Effector memory CD8-positive, alpha-beta T cell (primary cell): ENCODE measurements at regions not wholly inside any gene's neighbourhood (a gene's known extent, or its start where the extent isn't known, plus 50 kb on each side); places are given as distances from the start of the nearest gene placed in this dataset.

Experiments
- ATAC-seq: fragments of 150-1000 bp; cut with Tn5 transposase; replicated peaks from 2 replicates; pipeline ENCODE4 v1.10.0; 2021; ENCODE audit warnings: mild to moderate bottlenecking, moderate library complexity
- DNase-seq, 3 experiments: peaks; one replicate each; pipeline ENCODE4 v3.0.0; 2021
- H3K27ac Mint-ChIP-seq, 2 donors: one replicate each; pipeline ENCODE4 v1.8.0; 2022; ENCODE audit warnings: mild to moderate bottlenecking in 2 of 2, mixed read lengths in 2 of 2, moderate library complexity in 2 of 2
- H3K27me3 Mint-ChIP-seq, 2 donors: one replicate each; pipeline ENCODE4 v1.8.0; 2022; ENCODE audit warnings: mixed read lengths in 2 of 2
- H3K36me3 Mint-ChIP-seq: one replicate; pipeline ENCODE4 v1.8.0; 2022; ENCODE audit warnings: mild to moderate bottlenecking, moderate library complexity, mixed read lengths; ENCODE audit not compliant: insufficient read depth
- H3K4me1 Mint-ChIP-seq, 2 donors: one replicate each; pipeline ENCODE4 v1.8.0; 2022; ENCODE audit warnings: low read depth in 2 of 2, mixed read lengths in 2 of 2
- H3K4me3 Mint-ChIP-seq, 2 donors: one replicate each; pipeline ENCODE4 v1.8.0; 2022; ENCODE audit warnings: mild to moderate bottlenecking in 2 of 2, mixed read lengths in 2 of 2, moderate library complexity in 2 of 2
- H3K9me3 Mint-ChIP-seq, 2 donors: one replicate each; pipeline ENCODE4 v1.8.0; 2022; ENCODE audit warnings: mixed read lengths in 2 of 2

DNA sequence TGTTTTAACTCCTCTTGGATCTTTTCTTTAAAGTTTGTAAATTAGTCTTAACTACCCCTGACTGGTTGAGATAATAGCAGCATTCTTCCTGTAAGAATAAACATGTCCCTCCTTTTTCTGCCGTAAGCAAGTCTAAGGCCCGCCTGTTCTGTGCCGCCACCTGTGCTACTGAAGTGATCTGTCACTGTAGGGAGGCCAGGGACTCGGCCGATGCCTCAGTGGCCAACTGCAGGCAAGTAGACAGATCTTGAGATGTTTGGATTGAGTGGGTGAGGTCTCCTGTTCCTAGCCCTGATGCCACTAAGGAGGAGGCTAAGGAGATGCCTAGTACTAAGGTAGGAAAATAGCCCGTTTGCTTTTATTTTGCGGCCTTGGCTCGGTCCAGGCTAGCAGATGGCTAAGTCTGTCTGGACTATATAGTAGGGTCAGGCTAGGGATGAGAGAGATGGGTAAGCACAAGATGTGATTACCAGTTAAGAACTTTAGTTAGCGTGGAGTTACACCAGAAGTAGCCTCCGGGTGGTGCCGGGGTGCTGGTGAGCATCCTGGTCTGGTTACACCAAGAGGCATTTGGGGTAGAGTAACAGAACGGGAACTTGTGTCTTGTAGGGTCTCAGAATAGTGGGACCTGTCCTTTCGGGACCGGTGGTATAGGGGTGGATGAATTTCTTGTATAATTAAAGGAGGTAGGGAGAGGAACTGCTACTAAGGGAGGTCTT is 584.2 kb downstream of the SUCLG1 start:
- H3K4me1 Mint-ChIP-seq = peaks cover 0 to 2% of the 10 kb centered on the region in 2 donors

DNA sequence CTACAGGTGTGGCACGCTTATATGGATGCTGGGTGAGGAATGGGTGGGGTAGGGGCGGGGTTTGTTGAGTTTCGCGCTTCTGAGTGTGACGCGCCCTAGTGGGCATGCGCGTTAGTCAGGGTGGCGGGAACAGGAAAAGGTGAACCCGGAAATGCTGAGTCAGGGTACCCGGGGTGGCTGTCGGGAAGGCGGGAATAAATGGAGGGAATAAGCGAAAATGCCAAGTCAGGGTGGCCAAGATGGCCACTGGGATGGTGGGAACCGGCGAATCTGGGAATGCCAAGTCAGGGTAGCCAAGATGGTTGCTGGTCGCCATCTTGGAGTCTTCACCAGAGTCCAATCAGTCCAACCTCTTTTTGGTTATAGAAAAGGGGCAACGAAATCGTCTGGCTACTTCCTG is 585.0 kb downstream of the SUCLG1 start:
- ATAC-seq = no peak
- Mint-ChIP-seq H3K27ac (no peak overlapping the region), H3K27me3 (no peaks in the 10 kb centered on the region), H3K9me3 (peaks cover 30 to 50% of the 10 kb centered on the region in 2 donors), H3K4me1 (peaks cover 0 to 2% of the 10 kb centered on the region in 2 donors), H3K36me3 (no peaks in the 10 kb centered on the region), H3K4me3 (no peak overlapping the region)
- no peak for DNase-seq

More for the DNA sequence above, 584.2 kb downstream of the SUCLG1 start:
- H3K27ac Mint-ChIP-seq = no peak overlapping the region
- DNase-seq (no peak), ATAC-seq (no peak)
- no peaks in the 10 kb centered on the region for H3K27me3 Mint-ChIP-seq
- H3K9me3 Mint-ChIP-seq = peaks cover 30 to 50% of the 10 kb centered on the region in 2 donors
- no peak overlapping the region for H3K4me3 Mint-ChIP-seq
- no peaks in the 10 kb centered on the region for H3K36me3 Mint-ChIP-seq

DNA sequence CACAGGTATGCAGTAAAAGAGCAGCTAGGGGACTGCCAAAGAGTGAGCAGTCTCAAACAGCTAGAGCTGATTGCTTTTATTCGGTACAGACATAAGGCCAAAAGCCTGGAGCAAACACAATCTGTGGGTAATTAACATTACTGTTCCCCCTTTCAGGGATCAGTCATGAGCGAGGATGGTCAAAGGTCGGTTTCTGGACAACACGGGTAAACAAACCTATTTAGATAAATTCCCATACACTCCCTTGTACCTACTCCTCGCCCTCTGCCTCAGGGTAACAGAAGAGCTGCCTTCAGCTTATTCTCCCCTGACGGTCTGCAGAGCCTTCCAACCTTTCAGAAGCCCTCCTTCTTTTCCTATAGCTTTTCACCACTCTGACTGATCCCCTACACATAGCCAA is 586.0 kb downstream of the SUCLG1 start:
- H3K4me1 Mint-ChIP-seq = no peaks in the 10 kb centered on the region
- H3K27me3 Mint-ChIP-seq = no peaks in the 10 kb centered on the region
- no peak overlapping the region for H3K27ac Mint-ChIP-seq
- peaks cover 23 to 42% of the 10 kb centered on the region in 2 donors for H3K9me3 Mint-ChIP-seq
- H3K36me3 Mint-ChIP-seq = no peaks in the 10 kb centered on the region
- H3K4me3 Mint-ChIP-seq = no peak overlapping the region
- ATAC-seq (no peak), DNase-seq (no peak)

DNA sequence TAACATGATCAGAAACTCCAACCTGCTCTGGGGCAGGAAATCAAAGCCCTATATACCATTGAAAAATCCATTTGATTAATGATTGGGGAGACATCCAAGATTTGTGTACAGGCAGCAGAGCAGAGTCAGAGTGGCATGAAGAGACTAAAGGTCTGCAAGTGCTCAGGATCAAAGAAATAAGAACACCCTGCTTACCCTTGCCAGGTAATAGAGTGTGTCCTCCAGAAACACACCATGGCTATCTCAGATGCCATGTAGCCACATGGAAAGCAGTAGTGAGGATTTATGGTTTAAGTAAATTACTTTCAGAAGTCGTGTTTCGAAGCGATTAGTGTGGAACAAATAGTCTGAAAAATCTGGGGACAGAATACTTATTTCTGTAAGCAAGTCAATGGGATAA is 592.9 kb downstream of the SUCLG1 start:
- no peaks in the 10 kb centered on the region for H3K4me1 Mint-ChIP-seq
- DNase-seq (no peak), ATAC-seq (no peak)
- H3K9me3 Mint-ChIP-seq = peaks cover 4 to 10% of the 10 kb centered on the region in 2 donors
- H3K4me3 Mint-ChIP-seq = no peak overlapping the region
- no peaks in the 10 kb centered on the region for H3K36me3 Mint-ChIP-seq
- H3K27ac Mint-ChIP-seq = no peak overlapping the region
- no peaks in the 10 kb centered on the region for H3K27me3 Mint-ChIP-seq

DNA sequence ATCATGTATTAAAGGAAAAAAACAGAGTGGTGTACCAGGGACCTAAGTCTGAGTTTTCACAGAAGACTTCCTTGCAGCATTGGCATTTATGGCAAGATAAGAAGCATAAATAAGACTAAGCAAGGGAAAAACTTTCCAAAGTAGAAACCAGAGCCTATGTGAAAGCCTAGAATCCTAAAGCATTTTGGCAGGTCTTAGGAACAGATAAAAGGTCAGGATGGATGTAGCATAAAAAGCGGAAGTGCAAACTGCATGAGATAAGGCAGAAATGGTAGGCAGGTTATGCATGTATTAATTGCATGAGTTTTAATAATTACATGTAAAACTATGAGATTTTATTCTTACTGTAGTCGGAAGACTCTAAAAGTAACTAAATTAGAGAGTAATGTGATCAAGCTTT is 596.5 kb downstream of the SUCLG1 start:
- DNase-seq (no peak), ATAC-seq (no peak)
- no peaks in the 10 kb centered on the region for H3K36me3 Mint-ChIP-seq
- H3K4me1 Mint-ChIP-seq = no peaks in the 10 kb centered on the region
- no peak overlapping the region for H3K4me3 Mint-ChIP-seq
- no peak overlapping the region for H3K27ac Mint-ChIP-seq
- H3K9me3 Mint-ChIP-seq = peaks cover 3 to 10% of the 10 kb centered on the region in 2 donors
- no peaks in the 10 kb centered on the region for H3K27me3 Mint-ChIP-seq

DNA sequence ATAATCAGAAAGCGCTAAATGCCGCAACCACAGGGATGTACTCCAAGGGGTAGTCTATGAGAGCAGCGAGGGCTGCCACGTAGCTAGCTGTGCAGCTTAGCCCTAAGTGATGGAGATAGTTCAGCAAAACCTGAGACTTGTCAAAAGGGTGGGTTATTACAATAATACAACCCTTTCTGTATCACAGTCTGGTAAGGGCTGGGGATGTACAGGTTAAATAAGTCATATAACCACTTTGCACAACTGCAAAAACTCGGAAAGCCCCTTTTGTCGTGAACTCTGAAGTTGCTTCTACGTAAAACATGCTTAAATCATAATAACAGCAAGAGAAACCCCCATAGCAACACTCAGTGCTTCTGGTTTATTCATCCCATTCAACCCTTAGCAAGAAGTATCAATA is 598.8 kb downstream of the SUCLG1 start:
- Mint-ChIP-seq H3K27me3 (no peaks in the 10 kb centered on the region), H3K9me3 (peaks cover 3 to 10% of the 10 kb centered on the region in 2 donors), H3K4me3 (no peak overlapping the region), H3K4me1 (no peaks in the 10 kb centered on the region), H3K27ac (no peak overlapping the region), H3K36me3 (no peaks in the 10 kb centered on the region)
- no peak for ATAC-seq
- no peak for DNase-seq

DNA sequence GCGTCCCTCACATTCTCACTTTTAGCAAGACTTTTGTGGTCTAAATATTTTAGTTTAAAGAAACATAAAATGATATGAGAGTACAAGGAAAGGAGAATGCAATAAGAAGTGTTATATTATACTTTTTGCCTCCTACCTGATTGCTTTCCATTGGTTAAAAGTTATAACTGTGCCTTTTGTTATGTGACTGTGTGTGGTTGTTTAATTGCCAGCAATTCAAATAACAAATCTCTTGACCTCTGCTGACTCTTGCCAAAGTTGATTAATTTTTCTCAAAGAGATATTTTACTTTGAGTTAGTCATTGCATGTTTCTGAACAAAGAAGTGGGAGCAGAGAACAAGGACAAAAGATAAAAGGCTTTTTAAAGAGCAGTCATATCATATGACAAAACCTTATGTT is 599.5 kb downstream of the SUCLG1 start:
- H3K4me1 Mint-ChIP-seq = no peaks in the 10 kb centered on the region
- no peak overlapping the region for H3K27ac Mint-ChIP-seq
- H3K9me3 Mint-ChIP-seq = peaks cover 3 to 10% of the 10 kb centered on the region in 2 donors
- H3K4me3 Mint-ChIP-seq = no peak overlapping the region
- no peaks in the 10 kb centered on the region for H3K27me3 Mint-ChIP-seq
- no peak for DNase-seq
- no peaks in the 10 kb centered on the region for H3K36me3 Mint-ChIP-seq
- ATAC-seq = no peak

DNA sequence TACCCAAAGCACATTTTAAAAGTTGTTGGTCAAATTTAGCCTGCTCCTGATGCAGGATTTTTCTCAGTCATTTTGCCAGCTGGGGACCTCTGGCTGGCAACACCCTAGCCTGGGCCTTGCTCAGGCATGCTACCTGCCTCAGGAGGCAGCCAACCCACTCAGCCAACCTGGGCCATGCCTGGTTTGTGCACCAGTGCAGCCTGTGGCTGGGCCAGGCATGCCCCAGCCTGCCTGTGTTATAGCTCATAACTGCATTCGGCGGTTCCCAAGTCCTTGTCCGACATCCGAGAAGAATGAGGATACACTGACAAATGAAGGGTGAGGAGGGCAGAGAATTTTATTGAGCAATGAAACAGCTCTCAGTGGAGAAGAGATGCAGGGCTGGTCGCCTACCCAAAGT is 608.0 kb downstream of the SUCLG1 start:
- H3K9me3 Mint-ChIP-seq = peaks cover 0 to 4% of the 10 kb centered on the region in 2 donors
- no peaks in the 10 kb centered on the region for H3K27me3 Mint-ChIP-seq
- DNase-seq = no peak
- no peak overlapping the region for H3K4me3 Mint-ChIP-seq
- H3K4me1 Mint-ChIP-seq = no peaks in the 10 kb centered on the region
- H3K27ac Mint-ChIP-seq = no peak overlapping the region
- H3K36me3 Mint-ChIP-seq = no peaks in the 10 kb centered on the region
- ATAC-seq = no peak

DNA sequence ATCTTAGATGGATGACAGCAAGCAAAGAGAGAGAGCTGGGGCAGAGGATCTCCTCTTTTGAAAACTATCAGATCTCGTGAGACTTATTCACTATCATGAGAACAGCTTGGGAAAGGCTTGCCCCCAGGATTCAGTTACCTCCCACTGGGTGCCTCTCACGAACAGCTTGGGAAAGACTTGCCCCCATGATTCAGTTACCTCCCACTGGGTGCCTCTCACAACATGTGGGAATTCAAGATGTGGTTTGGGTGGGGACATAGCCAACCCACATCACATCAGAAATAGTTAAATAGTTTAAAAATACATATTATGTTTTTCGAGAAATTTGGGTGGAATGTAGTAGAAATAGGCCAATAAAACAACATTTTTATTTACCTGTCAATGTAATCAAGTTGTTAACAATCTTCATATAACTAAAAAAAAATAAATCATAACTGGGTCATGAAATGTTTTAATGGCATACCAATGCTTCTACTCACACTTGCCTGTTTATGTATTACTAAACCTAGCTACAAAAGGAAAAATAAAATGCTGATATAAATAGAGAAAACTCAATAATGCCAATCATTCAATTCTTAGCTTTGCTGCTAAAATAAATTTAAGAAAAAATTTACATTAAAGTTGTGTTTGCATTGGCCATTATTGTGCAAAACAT is 608.9 kb downstream of the SUCLG1 start:
- Mint-ChIP-seq H3K4me1 (no peaks in the 10 kb centered on the region), H3K36me3 (no peaks in the 10 kb centered on the region), H3K27me3 (no peaks in the 10 kb centered on the region), H3K9me3 (peaks cover 0 to 4% of the 10 kb centered on the region in 2 donors), H3K27ac (no peak overlapping the region), H3K4me3 (no peak overlapping the region)
- DNase-seq = no peak
- no peak for ATAC-seq

DNA sequence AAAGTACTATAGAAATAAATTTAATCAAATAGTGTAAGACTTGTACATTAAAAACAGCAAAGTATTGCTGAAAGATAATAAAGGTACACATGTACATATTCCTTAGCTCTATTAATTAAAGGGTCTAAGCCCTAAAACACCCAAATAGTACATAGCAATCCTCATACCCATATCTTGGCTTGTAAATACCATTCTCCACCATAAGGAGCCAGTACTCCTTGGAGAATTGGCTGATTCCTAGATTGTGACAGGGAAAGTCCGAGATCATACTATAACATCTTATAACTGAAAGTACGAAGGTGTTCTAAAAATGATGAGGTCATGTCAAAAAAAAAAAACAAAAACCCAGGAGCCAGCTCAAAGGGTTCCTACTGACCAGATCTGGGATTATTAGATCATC is 614.6 kb downstream of the SUCLG1 start:
- H3K27ac Mint-ChIP-seq = no peak overlapping the region
- H3K9me3 Mint-ChIP-seq = no peaks in the 10 kb centered on the region
- H3K4me3 Mint-ChIP-seq = no peak overlapping the region
- H3K36me3 Mint-ChIP-seq = no peaks in the 10 kb centered on the region
- H3K4me1 Mint-ChIP-seq = no peaks in the 10 kb centered on the region
- ATAC-seq = no peak
- no peak for DNase-seq
- H3K27me3 Mint-ChIP-seq = no peaks in the 10 kb centered on the region

DNA sequence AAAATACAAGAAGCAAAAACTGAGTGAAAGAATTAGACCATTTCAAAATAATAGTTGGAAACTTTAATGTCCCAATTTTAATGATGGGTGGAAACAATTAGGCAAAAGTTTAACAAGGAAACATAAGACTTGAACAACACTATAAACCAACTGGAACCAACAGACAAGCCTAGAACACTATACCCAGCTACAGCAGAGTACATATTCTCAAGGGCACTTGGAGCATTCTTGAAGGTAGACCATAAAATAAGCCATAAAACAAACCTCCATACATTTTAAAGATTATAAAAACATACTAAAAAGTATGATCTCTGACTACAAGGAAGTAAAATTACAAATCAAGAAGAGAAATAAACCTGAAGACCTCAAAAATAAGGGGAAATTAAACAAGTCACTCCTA is 616.7 kb downstream of the SUCLG1 start:
- H3K4me1 Mint-ChIP-seq = no peaks in the 10 kb centered on the region
- ATAC-seq (no peak), DNase-seq (no peak)
- no peaks in the 10 kb centered on the region for H3K27me3 Mint-ChIP-seq
- H3K9me3 Mint-ChIP-seq = peaks cover 0 to 4% of the 10 kb centered on the region in 2 donors
- H3K4me3 Mint-ChIP-seq = no peak overlapping the region
- no peak overlapping the region for H3K27ac Mint-ChIP-seq
- no peaks in the 10 kb centered on the region for H3K36me3 Mint-ChIP-seq

DNA sequence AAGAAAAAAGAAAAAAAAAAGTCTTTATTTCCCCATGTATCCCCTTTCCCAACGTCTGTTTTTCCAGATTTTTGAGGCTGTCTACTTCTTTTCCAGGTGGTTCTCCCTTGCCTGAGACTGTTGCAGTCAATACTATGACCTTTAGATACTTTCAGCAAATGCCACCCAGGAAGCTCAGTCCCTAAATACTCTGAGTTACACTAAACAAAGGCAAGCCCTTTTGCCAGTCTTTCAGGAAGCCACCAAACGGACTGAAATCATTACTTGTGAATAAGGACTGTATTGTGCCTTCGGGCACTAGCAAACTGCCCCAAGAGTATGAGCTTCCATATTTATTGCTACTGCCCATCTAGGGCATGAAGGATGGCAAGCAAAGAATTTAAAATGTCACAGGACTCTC is 621.3 kb downstream of the SUCLG1 start:
- Mint-ChIP-seq H3K27ac (no peak overlapping the region), H3K4me3 (no peak overlapping the region), H3K9me3 (peaks cover 0 to 4% of the 10 kb centered on the region in 2 donors), H3K27me3 (no peaks in the 10 kb centered on the region), H3K4me1 (no peaks in the 10 kb centered on the region), H3K36me3 (no peaks in the 10 kb centered on the region)
- ATAC-seq (no peak), DNase-seq (no peak)

DNA sequence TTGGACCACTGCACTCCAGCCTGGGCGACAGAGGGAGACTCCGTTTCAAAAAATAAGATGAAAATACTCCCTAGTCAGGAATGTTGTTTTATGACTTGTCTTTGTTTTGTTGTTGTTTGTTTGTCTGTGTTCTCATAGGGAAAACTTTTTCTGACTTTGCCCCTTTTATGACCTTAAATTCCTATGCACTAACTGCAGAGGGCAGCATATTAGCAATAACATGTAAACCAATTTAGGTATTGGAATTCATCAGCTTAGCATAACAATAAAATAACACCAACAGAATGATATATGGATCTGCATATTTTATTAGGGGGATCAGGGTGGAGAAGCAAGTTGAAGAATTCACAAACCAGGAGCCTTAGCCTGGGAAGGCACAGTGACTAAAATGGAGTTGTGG is 631.5 kb downstream of the SUCLG1 start:
- peaks cover 4% of the 10 kb centered on the region for H3K36me3 Mint-ChIP-seq

DNA sequence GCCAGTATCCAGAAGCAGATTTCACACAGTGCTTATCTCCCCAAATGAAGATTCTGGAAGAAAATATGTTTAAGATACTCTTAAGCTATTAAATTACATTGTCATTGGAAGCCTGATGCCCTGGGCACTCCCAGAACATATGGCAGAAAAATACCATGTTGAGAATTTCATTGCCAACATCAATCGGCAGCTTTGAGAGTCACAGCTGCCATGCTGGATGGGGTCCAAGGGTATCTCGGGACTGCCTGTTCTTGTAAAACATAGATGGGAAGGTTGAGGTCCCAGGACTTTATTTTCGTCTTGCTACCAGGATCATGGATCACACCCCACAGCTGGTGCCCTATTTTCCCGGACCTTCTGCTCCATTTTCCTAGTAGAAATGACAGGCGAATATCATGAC is 632.5 kb downstream of the SUCLG1 start:
- Mint-ChIP-seq H3K4me1 (no peaks in the 10 kb centered on the region), H3K36me3 (peaks cover 4% of the 10 kb centered on the region), H3K27ac (no peak overlapping the region), H3K4me3 (no peak overlapping the region), H3K9me3 (peaks cover 13 to 25% of the 10 kb centered on the region in 2 donors), H3K27me3 (no peaks in the 10 kb centered on the region)
- ATAC-seq (no peak), DNase-seq (no peak)

More for the DNA sequence above, 631.5 kb downstream of the SUCLG1 start:
- Mint-ChIP-seq H3K4me3 (no peak overlapping the region), H3K9me3 (peaks cover 13 to 18% of the 10 kb centered on the region in 2 donors), H3K27ac (no peak overlapping the region), H3K4me1 (no peaks in the 10 kb centered on the region), H3K27me3 (no peaks in the 10 kb centered on the region)
- ATAC-seq (no peak), DNase-seq (no peak)
